ENCODE measurements at regions not wholly inside any gene's neighbourhood (a gene's known extent, or its start where the extent isn't known, plus 50 kb on each side); places are given as distances from the start of the nearest gene placed in this dataset.

- no peak overlapping the region for H2AFZ ChIP-seq
- H3K9me3 ChIP-seq (ENCODE audit: control insufficient read depth, low read length): no peaks in the 10 kb centered on the region
- no peaks in the 10 kb centered on the region for H3K27me3 ChIP-seq (ENCODE audit: control insufficient read depth, insufficient read depth, low read length)
- H3K36me3 ChIP-seq (ENCODE audit: control insufficient read depth, insufficient read depth, low read length): no peaks in the 10 kb centered on the region
- TF ChIP-seq CTCF (IDR thresholded peaks at IDR 0.05): no peak
- H3K27ac ChIP-seq: no peak overlapping the region
- no peak overlapping the region for H3K4me3 ChIP-seq (ENCODE audit: low read depth, low read length)
- H3K4me1 ChIP-seq: no peaks in the 10 kb centered on the region
- no peaks in the 10 kb centered on the region for H3K79me2 ChIP-seq
- no peak overlapping the region for H3K9ac ChIP-seq
- no peak overlapping the region for H3K4me2 ChIP-seq (ENCODE audit: low read length)
Measured at GRCh38 chr10:53422223-53422888, 649.8 kb upstream of the MBL2 start.

GRCh38 chr10:53412651-53413050 lies 640.1 kb upstream of the MBL2 start:
- Histone ChIP-seq H3K27me3 (ENCODE audit: control insufficient read depth, insufficient read depth, low read length) (no peaks in the 10 kb centered on the region), H3K9ac (no peak overlapping the region), H3K4me3 (ENCODE audit: low read depth, low read length) (no peak overlapping the region), H3K27ac (no peak overlapping the region), H3K4me1 (no peaks in the 10 kb centered on the region), H2AFZ (no peak overlapping the region), H3K36me3 (ENCODE audit: control insufficient read depth, insufficient read depth, low read length) (no peaks in the 10 kb centered on the region), H3K79me2 (no peaks in the 10 kb centered on the region), H3K9me3 (ENCODE audit: control insufficient read depth, low read length) (no peaks in the 10 kb centered on the region), H3K4me2 (ENCODE audit: low read length) (no peak overlapping the region)
- no peak for TF ChIP-seq CTCF (IDR thresholded peaks at IDR 0.05)

- no peak for TF ChIP-seq CTCF (IDR thresholded peaks at IDR 0.05)
- Histone ChIP-seq H3K36me3 (ENCODE audit: control insufficient read depth, insufficient read depth, low read length) (no peaks in the 10 kb centered on the region), H3K9ac (no peak overlapping the region), H3K4me3 (ENCODE audit: low read depth, low read length) (no peak overlapping the region), H3K4me2 (ENCODE audit: low read length) (no peak overlapping the region), H3K79me2 (no peaks in the 10 kb centered on the region), H2AFZ (no peak overlapping the region), H3K4me1 (no peaks in the 10 kb centered on the region), H3K27me3 (ENCODE audit: control insufficient read depth, insufficient read depth, low read length) (no peaks in the 10 kb centered on the region), H3K9me3 (ENCODE audit: control insufficient read depth, low read length) (no peaks in the 10 kb centered on the region), H3K27ac (no peak overlapping the region)
Measured at GRCh38 chr10:53406532-53406931, 633.9 kb upstream of the MBL2 start.

GRCh38 chr10:53403688-53404087 lies 631.1 kb upstream of the MBL2 start:
- Histone ChIP-seq H3K9ac (no peak overlapping the region), H3K27me3 (ENCODE audit: control insufficient read depth, insufficient read depth, low read length) (no peaks in the 10 kb centered on the region), H3K36me3 (ENCODE audit: control insufficient read depth, insufficient read depth, low read length) (no peaks in the 10 kb centered on the region), H3K4me2 (ENCODE audit: low read length) (no peak overlapping the region), H3K79me2 (no peaks in the 10 kb centered on the region), H2AFZ (no peak overlapping the region), H3K9me3 (ENCODE audit: control insufficient read depth, low read length) (no peaks in the 10 kb centered on the region), H3K4me1 (no peaks in the 10 kb centered on the region), H3K27ac (no peak overlapping the region), H3K4me3 (ENCODE audit: low read depth, low read length) (no peak overlapping the region)
- TF ChIP-seq CTCF (IDR thresholded peaks at IDR 0.05): no peak

- Histone ChIP-seq H3K9me3 (ENCODE audit: control insufficient read depth, low read length) (no peaks in the 10 kb centered on the region), H3K79me2 (no peaks in the 10 kb centered on the region), H3K27me3 (ENCODE audit: control insufficient read depth, insufficient read depth, low read length) (no peaks in the 10 kb centered on the region), H3K4me3 (ENCODE audit: low read depth, low read length) (no peak overlapping the region), H3K4me2 (ENCODE audit: low read length) (no peak overlapping the region), H3K36me3 (ENCODE audit: control insufficient read depth, insufficient read depth, low read length) (no peaks in the 10 kb centered on the region), H3K4me1 (no peaks in the 10 kb centered on the region), H3K9ac (no peak overlapping the region), H2AFZ (no peak overlapping the region), H3K27ac (no peak overlapping the region)
- no peak for TF ChIP-seq CTCF (IDR thresholded peaks at IDR 0.05)
Measured at GRCh38 chr10:53402594-53402993, 630.0 kb upstream of the MBL2 start.

Measured in parathyroid adenoma (tissue), 2 donors.